ENCODE measurements at regions not wholly inside any gene's neighbourhood (a gene's known extent, or its start where the extent isn't known, plus 50 kb on each side); places are given as distances from the start of the nearest gene placed in this dataset.

DNA sequence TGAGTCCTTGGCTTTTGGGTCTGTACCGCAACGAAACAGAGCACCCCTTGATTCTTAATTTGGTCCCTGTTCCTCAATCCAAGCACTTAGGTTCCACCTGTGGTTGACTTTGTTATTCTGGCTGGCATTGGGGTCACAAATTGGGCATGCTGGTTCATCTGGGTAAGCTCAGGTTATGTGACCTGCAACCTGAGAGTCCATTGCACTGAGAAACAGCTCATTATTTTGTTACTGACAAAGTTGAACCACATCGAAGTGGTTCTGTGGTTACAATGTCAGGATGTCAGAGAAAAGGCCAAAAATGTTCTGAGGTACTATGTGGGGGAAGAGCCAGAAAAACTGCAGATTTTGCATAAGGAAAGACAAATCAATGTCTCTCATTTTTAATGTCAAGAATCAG, 74.2 kb downstream of the ZNF621 start:
- Histone ChIP-seq H3K4me3 (ENCODE audit: low read depth, low read length, poor library complexity, severe bottlenecking) (no peak overlapping the region), H4K20me1 (ENCODE audit: insufficient read depth, low read length) (no peaks in the 10 kb centered on the region), H3K79me2 (ENCODE audit: insufficient read depth, low read depth, low read length) (no peaks in the 10 kb centered on the region), H3K9me2 (ENCODE audit: insufficient read depth, low read length) (no peaks in the 10 kb centered on the region; the same call in 1 of the 2 replicates), H3K4me1 (ENCODE audit: insufficient read depth, low read length, poor library complexity, severe bottlenecking) (no peaks in the 10 kb centered on the region), H3K36me3 (ENCODE audit: insufficient read depth, low read length) (no peaks in the 10 kb centered on the region), H3K9me3 (ENCODE audit: low read length) (no peaks in the 10 kb centered on the region), H3K27ac (ENCODE audit: low read depth, low read length, poor library complexity, severe bottlenecking) (no peak overlapping the region), H2AFZ (ENCODE audit: low read length) (no peak overlapping the region), H3K4me2 (ENCODE audit: low read length) (no peak overlapping the region)
- no TSS peak for BruUV-seq (replicated peaks)
- CTCF ChIA-PET (ENCODE audit: unreplicated experiment): no interaction called here
- intact Hi-C loops (cut with micrococcal nuclease; ENCODE audit: unreplicated experiment): no loop called here
- no peak for TF ChIP-seq EZH2phosphoT487 (IDR thresholded peaks at IDR 0.05; ENCODE audit: borderline replicate concordance, low read depth, low read length)
- TF ChIP-seq, protein P1, sequence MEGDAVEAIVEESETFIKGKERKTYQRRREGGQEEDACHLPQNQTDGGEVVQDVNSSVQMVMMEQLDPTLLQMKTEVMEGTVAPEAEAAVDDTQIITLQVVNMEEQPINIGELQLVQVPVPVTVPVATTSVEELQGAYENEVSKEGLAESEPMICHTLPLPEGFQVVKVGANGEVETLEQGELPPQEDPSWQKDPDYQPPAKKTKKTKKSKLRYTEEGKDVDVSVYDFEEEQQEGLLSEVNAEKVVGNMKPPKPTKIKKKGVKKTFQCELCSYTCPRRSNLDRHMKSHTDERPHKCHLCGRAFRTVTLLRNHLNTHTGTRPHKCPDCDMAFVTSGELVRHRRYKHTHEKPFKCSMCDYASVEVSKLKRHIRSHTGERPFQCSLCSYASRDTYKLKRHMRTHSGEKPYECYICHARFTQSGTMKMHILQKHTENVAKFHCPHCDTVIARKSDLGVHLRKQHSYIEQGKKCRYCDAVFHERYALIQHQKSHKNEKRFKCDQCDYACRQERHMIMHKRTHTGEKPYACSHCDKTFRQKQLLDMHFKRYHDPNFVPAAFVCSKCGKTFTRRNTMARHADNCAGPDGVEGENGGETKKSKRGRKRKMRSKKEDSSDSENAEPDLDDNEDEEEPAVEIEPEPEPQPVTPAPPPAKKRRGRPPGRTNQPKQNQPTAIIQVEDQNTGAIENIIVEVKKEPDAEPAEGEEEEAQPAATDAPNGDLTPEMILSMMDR (conservative IDR thresholded peaks at IDR 0.05; ENCODE audit: low read length): no peak
- POLR2A ChIA-PET: interaction anchor here (0.7 to 1.7 kb wide), 3 partner anchors 10 to 618 kb away, joined by 4 to 7 read pairs (median 4); no protein-coding TSS in a partner anchor
- no peak for DNase-seq (ENCODE audit: low spot score)

DNA sequence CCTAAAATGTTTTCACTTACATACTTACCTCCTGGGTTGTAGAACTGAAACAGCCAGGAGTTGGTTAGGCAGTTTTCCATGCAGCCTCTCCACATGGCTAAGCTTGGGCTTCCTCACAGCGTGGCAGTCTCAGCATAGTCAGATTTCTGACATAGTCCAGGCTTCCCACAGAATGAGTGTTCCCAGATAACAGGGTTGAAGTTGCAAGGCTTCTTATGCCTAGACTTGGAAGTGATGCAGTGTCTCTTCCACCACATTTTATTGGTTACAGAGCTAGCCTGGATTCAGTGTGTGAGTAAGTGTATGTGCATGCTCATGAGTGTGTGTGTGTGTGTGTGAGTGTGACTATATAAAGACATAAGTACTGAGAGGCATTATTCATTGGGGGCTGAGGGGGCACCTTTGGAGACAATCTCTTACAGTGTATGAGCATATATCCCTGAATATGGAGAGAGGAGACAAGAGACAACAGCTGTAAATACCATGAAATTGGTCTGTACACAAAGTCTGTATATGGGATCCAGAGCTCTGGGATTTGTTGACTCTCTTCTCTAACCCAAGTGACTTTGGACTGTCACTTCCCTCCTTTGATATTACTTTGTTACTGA, 78.1 kb downstream of the ZNF621 start:
- H3K9me2 ChIP-seq (ENCODE audit: insufficient read depth, low read length): no peaks in the 10 kb centered on the region; the same call in 1 of the 2 replicates
- no TSS peak for BruUV-seq (replicated peaks)
- H3K79me2 ChIP-seq (ENCODE audit: insufficient read depth, low read depth, low read length): no peaks in the 10 kb centered on the region
- ChIA-PET POLR2A (no interaction called here), CTCF (ENCODE audit: unreplicated experiment) (no interaction called here)
- no peak overlapping the region for H3K27ac ChIP-seq (ENCODE audit: low read depth, low read length, poor library complexity, severe bottlenecking)
- DNase-seq (ENCODE audit: low spot score): no peak
- no peak overlapping the region for H2AFZ ChIP-seq (ENCODE audit: low read length)
- TF ChIP-seq, protein P1 (conservative IDR thresholded peaks at IDR 0.05; ENCODE audit: low read length): no peak
- TF ChIP-seq EZH2phosphoT487 (IDR thresholded peaks at IDR 0.05; ENCODE audit: borderline replicate concordance, low read depth, low read length): no peak
- no peaks in the 10 kb centered on the region for H3K36me3 ChIP-seq (ENCODE audit: insufficient read depth, low read length)
- H3K4me1 ChIP-seq (ENCODE audit: insufficient read depth, low read length, poor library complexity, severe bottlenecking): no peaks in the 10 kb centered on the region
- intact Hi-C loops (cut with micrococcal nuclease; ENCODE audit: unreplicated experiment): no loop called here
- H3K4me2 ChIP-seq (ENCODE audit: low read length): no peak overlapping the region
- no peaks in the 10 kb centered on the region for H4K20me1 ChIP-seq (ENCODE audit: insufficient read depth, low read length)
- no peak overlapping the region for H3K4me3 ChIP-seq (ENCODE audit: low read depth, low read length, poor library complexity, severe bottlenecking)
- no peaks in the 10 kb centered on the region for H3K9me3 ChIP-seq (ENCODE audit: low read length)

DNA sequence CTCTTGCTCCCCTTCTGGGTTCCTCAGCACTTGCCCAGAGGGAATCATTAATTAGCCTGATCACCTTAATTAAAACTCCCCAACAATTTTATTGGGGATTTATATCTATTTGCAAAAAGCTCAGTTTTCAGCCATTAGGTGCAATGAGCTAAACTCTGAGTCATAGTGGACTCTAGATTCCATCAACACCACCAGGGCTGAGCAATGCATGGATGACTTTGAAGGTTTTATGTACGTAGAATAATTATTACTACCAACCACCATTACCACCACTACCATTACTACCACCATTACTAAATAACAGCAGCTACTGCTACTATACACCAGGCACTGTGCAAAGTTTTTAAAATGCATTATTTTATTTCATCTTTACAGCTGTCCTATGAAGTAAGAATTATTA, 81.2 kb downstream of the ZNF621 start:
- CTCF ChIA-PET (ENCODE audit: unreplicated experiment): no interaction called here
- Histone ChIP-seq H3K4me3 (ENCODE audit: low read depth, low read length, poor library complexity, severe bottlenecking) (no peak overlapping the region), H3K27ac (ENCODE audit: low read depth, low read length, poor library complexity, severe bottlenecking) (no peak overlapping the region), H3K9me2 (ENCODE audit: insufficient read depth, low read length) (no peaks in the 10 kb centered on the region; the same call in 1 of the 2 replicates), H3K36me3 (ENCODE audit: insufficient read depth, low read length) (no peaks in the 10 kb centered on the region), H4K20me1 (ENCODE audit: insufficient read depth, low read length) (no peaks in the 10 kb centered on the region), H3K4me1 (ENCODE audit: insufficient read depth, low read length, poor library complexity, severe bottlenecking) (no peaks in the 10 kb centered on the region), H2AFZ (ENCODE audit: low read length) (no peak overlapping the region), H3K79me2 (ENCODE audit: insufficient read depth, low read depth, low read length) (no peaks in the 10 kb centered on the region), H3K9me3 (ENCODE audit: low read length) (no peaks in the 10 kb centered on the region), H3K4me2 (ENCODE audit: low read length) (no peak overlapping the region)
- intact Hi-C loops (cut with micrococcal nuclease; ENCODE audit: unreplicated experiment): no loop called here
- DNase-seq (ENCODE audit: low spot score): no peak
- no TSS peak for BruUV-seq (replicated peaks)
- TF ChIP-seq, protein P1 (conservative IDR thresholded peaks at IDR 0.05; ENCODE audit: low read length): no peak
- no peak for TF ChIP-seq EZH2phosphoT487 (IDR thresholded peaks at IDR 0.05; ENCODE audit: borderline replicate concordance, low read depth, low read length)
- POLR2A ChIA-PET: no interaction called here

All from OCI-LY7 (cell line).